HL-60 (cell line): ENCODE measurements at regions not wholly inside any gene's neighbourhood (a gene's known extent, or its start where the extent isn't known, plus 50 kb on each side); places are given as distances from the start of the nearest gene placed in this dataset.

Source experiments
- CTCF ChIP-seq: IDR thresholded peaks from one replicate; pipeline ENCODE4 v1.5.1; 2011; ENCODE audit warnings: low read length, control low read depth, inconsistent platforms; ENCODE audit not compliant: insufficient read depth
- POLR2AphosphoS5 ChIP-seq: IDR thresholded peaks from 2 replicates; pipeline ENCODE4 v1.6.1; 2012; ENCODE audit warnings: low read depth
- REST ChIP-seq: IDR thresholded peaks from 2 replicates; pipeline ENCODE4 v1.6.1; 2012; ENCODE audit warnings: low read depth; ENCODE audit not compliant: insufficient replicate concordance
- SPI1 ChIP-seq: IDR thresholded peaks from 2 replicates; pipeline ENCODE4 v1.6.1; 2012; ENCODE audit warnings: low read depth, mild to moderate bottlenecking, borderline replicate concordance

DNA sequence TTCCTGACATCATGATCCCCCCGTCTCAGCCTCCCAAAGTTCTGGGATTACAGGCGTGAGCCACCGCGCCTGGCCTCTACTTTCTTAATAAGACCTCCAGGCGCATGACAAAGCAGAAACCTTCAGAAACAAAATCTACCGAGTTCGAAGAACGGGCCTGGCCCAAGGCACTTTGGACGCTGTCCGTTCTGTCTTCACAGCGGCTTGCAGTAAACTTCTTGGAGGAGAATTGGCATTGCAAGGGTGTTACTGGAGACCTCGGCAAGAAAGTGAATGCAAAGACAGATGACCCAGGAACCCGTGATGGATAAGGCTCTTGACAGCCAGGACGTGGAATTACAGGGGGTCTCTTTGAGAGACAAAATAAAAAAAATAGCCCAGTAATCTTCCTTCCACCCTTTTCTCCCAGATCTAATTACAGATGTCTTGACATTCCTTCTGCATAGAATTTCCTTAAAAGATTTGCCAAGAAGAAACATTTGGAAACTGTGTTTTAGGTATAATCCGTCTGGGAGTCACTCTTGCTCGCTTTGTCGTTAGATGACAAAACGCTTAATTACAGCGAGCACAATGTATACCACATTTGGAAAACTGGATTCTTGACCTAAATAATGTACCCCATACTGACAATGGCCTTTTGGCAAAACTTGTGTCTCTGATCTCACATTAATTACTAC, 83.2 kb upstream of the TBX3 start:
- TF ChIP-seq CTCF (no peak), REST (no peak), POLR2AphosphoS5 (no peak), SPI1 (no peak)
